Hepatocyte (in vitro differentiated cells): ENCODE measurements at regions not wholly inside any gene's neighbourhood (a gene's known extent, or its start where the extent isn't known, plus 50 kb on each side); places are given as distances from the start of the nearest gene placed in this dataset.

Experiments used
- EZH2 ChIP-seq: fragments of 200-600 bp; sonication (generic); IDR thresholded peaks from 2 replicates; pipeline ENCODE4 v1.6.1; 2016; ENCODE audit warnings: antibody characterized with exemption, mild to moderate bottlenecking, borderline replicate concordance
- TF ChIP-seq, protein P1 (sequence below): fragments of 200-600 bp; sonication (generic); IDR thresholded peaks from 2 replicates; pipeline ENCODE4 v1.5.1; 2016; ENCODE audit warnings: antibody characterized with exemption, mild to moderate bottlenecking; ENCODE audit not compliant: poor library complexity

DNA sequence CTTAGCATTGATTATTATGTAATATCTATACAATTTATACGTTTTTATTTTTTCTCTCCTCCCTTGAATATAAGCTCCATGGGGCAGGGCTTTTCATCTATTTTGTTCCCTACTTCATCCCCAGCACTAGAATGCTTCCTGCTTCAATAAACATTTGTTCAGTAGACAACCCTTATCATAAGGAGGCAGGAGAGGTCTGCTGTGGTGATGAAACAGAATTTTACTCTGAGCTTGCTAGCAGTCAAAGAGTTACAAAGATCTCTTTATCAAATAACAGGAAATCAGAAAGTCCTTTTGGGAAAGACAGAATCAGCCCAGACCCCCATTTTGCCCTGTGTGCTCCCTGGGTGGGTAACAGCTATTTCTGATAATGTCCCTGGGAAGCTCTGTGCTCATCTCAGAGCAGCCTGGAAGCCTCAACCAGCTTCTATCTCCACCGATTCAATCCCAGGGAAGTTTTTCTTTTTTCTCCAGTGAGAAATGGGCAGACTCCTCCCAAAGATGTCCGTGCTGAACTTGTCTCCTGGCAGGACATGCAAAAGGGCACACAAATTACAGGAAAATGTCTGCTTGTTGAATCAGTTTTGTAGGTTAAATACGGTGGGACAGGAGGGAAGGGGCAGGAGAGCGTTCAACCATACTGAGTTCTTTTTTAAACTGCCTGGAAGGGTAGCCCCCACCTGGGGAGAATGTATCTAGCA is 84.7 kb upstream of the PKDCC start:
- no peak for TF ChIP-seq EZH2
- TF ChIP-seq, protein P1, sequence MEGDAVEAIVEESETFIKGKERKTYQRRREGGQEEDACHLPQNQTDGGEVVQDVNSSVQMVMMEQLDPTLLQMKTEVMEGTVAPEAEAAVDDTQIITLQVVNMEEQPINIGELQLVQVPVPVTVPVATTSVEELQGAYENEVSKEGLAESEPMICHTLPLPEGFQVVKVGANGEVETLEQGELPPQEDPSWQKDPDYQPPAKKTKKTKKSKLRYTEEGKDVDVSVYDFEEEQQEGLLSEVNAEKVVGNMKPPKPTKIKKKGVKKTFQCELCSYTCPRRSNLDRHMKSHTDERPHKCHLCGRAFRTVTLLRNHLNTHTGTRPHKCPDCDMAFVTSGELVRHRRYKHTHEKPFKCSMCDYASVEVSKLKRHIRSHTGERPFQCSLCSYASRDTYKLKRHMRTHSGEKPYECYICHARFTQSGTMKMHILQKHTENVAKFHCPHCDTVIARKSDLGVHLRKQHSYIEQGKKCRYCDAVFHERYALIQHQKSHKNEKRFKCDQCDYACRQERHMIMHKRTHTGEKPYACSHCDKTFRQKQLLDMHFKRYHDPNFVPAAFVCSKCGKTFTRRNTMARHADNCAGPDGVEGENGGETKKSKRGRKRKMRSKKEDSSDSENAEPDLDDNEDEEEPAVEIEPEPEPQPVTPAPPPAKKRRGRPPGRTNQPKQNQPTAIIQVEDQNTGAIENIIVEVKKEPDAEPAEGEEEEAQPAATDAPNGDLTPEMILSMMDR: no peak
